K562 (cell line): ENCODE measurements at regions not wholly inside any gene's neighbourhood (a gene's known extent, or its start where the extent isn't known, plus 50 kb on each side); places are given as distances from the start of the nearest gene placed in this dataset.

Experiments used
- BACH1 ChIP-seq: fragments of 200-800 bp; sonication (Bioruptor generic); IDR thresholded peaks from 2 replicates; pipeline ENCODE4 v1.6.1; 2016; ENCODE audit warnings: missing genetic modification characterization, missing compliant biosample characterization
- CREB1 ChIP-seq, 2 experiments: sonication (generic) in 1 of 2; formaldehyde crosslinking in 1 of 2; IDR thresholded peaks; 2 replicates each; pipeline versions ENCODE4 v1.6.1 to v1.8.0; 2012 to 2022; ENCODE audit warnings: inconsistent platforms in 1 of 2, mild to moderate bottlenecking in 1 of 2, missing genetic modification reagents in 1 of 2, moderate library complexity in 1 of 2
- CXXC5 ChIP-seq: fragments of 250-450 bp; sonication (Bioruptor Pico); IDR thresholded peaks from 2 replicates; pipeline ENCODE4 v1.8.0; 2022; ENCODE audit warnings: inconsistent platforms, mild to moderate bottlenecking, moderate library complexity
- EHMT2 ChIP-seq: fragments of 450-650 bp; IDR thresholded peaks from 2 replicates; pipeline ENCODE4 v1.6.1; 2018; ENCODE audit warnings: antibody characterized with exemption
- FOXM1 ChIP-seq, 2 experiments: fragments of 450-650 bp in 1 of 2; sonication (generic) in 1 of 2; formaldehyde crosslinking in 1 of 2; IDR thresholded peaks; 2 replicates each; pipeline versions ENCODE4 v1.6.1 to v1.9.0; 2017 to 2022; ENCODE audit warnings: low read depth in 2 of 2, mild to moderate bottlenecking in 2 of 2, missing genetic modification reagents in 1 of 2, moderate library complexity in 1 of 2
- JUNB ChIP-seq: fragments of 450-650 bp; formaldehyde crosslinking; conservative IDR thresholded peaks from 2 replicates; pipeline ENCODE4 v1.4.0; 2020; ENCODE audit warnings: mild to moderate bottlenecking
- MTF1 ChIP-seq: fragments of 250-450 bp; sonication (Bioruptor Pico); IDR thresholded peaks from 2 replicates; pipeline ENCODE4 v1.9.0; 2021; ENCODE audit warnings: moderate library complexity, mild to moderate bottlenecking, inconsistent platforms, borderline replicate concordance
- ZNF644 ChIP-seq: fragments of 200-800 bp; sonication (Bioruptor generic); IDR thresholded peaks from 2 replicates; pipeline ENCODE4 v1.6.1; 2016; ENCODE audit warnings: low read depth, missing genetic modification characterization, missing compliant biosample characterization
- TF ChIP-seq, protein P1 (sequence below), 3 experiments: IDR thresholded peaks in 2 of 3; conservative IDR thresholded peaks in 1 of 3; 2 replicates each; pipeline ENCODE4 v1.5.1; 2011 to 2012; ENCODE audit warnings: low read length in 3 of 3, mild to moderate bottlenecking in 3 of 3, control low read depth in 2 of 3, improper control_type of control experiment in 1 of 3, inconsistent platforms in 1 of 3, low read depth in 1 of 3, mixed read lengths in 1 of 3, moderate library complexity in 1 of 3; ENCODE audit not compliant: insufficient read depth in 2 of 3
- TF ChIP-seq, protein P2 (sequence below): fragments of 250-450 bp; sonication (Bioruptor Pico); IDR thresholded peaks from 2 replicates; pipeline ENCODE4 v1.8.0; 2021; ENCODE audit warnings: moderate library complexity, mild to moderate bottlenecking, inconsistent platforms
- TF ChIP-seq, protein P3 (sequence below), 2 experiments: fragments of 450-650 bp; formaldehyde crosslinking in 1 of 2; IDR thresholded peaks; 2 replicates each; pipeline versions ENCODE4 v1.4.0 to v1.6.1; 2014 to 2020; ENCODE audit warnings: mild to moderate bottlenecking in 2 of 2, borderline replicate concordance in 1 of 2, low read depth in 1 of 2

DNA sequence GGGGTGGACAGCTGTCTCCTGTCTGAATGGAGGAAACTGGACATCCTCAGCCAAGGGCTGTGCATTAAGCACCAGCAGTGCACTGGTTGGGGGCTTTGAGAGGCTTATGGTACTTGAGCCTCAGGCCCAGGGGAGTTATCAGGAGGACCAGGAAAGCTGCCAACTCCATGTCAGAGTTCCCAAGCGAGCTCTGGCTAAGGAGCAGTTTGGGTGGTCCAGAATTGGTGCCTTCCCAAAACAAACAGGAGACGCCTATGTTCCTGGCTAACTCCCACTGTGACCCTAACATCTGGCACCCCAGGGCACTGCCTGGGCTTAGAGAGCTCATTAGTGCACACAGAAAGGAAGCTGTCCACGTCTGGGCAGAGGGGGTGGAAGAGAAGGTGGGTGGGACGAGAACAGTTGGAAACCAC lies 408.6 kb upstream of the NPVF start:
- TF ChIP-seq, protein P1, sequence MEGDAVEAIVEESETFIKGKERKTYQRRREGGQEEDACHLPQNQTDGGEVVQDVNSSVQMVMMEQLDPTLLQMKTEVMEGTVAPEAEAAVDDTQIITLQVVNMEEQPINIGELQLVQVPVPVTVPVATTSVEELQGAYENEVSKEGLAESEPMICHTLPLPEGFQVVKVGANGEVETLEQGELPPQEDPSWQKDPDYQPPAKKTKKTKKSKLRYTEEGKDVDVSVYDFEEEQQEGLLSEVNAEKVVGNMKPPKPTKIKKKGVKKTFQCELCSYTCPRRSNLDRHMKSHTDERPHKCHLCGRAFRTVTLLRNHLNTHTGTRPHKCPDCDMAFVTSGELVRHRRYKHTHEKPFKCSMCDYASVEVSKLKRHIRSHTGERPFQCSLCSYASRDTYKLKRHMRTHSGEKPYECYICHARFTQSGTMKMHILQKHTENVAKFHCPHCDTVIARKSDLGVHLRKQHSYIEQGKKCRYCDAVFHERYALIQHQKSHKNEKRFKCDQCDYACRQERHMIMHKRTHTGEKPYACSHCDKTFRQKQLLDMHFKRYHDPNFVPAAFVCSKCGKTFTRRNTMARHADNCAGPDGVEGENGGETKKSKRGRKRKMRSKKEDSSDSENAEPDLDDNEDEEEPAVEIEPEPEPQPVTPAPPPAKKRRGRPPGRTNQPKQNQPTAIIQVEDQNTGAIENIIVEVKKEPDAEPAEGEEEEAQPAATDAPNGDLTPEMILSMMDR (IDR thresholded peaks at IDR 0.05 in 2 of 3, conservative IDR thresholded peaks at IDR 0.05 in 1 of 3; ENCODE audit: insufficient read depth in 2 of 3, low read depth in 1 of 3, low read length in 3 of 3): no peak
- no peak for TF ChIP-seq BACH1 (tag)
- TF ChIP-seq CXXC5 (CRISPR knock-in tag): no peak
- TF ChIP-seq, protein P2, sequence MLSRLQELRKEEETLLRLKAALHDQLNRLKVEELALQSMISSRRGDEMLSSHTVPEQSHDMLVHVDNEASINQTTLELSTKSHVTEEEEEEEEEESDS: no peak
- no peak for TF ChIP-seq FOXM1 (IDR thresholded peaks at IDR 0.05; ENCODE audit: low read depth)
- TF ChIP-seq FOXM1 (CRISPR knock-in tag; IDR thresholded peaks at IDR 0.05; ENCODE audit: low read depth): no peak
- TF ChIP-seq MTF1 (CRISPR knock-in tag): no peak
- TF ChIP-seq, protein P3, sequence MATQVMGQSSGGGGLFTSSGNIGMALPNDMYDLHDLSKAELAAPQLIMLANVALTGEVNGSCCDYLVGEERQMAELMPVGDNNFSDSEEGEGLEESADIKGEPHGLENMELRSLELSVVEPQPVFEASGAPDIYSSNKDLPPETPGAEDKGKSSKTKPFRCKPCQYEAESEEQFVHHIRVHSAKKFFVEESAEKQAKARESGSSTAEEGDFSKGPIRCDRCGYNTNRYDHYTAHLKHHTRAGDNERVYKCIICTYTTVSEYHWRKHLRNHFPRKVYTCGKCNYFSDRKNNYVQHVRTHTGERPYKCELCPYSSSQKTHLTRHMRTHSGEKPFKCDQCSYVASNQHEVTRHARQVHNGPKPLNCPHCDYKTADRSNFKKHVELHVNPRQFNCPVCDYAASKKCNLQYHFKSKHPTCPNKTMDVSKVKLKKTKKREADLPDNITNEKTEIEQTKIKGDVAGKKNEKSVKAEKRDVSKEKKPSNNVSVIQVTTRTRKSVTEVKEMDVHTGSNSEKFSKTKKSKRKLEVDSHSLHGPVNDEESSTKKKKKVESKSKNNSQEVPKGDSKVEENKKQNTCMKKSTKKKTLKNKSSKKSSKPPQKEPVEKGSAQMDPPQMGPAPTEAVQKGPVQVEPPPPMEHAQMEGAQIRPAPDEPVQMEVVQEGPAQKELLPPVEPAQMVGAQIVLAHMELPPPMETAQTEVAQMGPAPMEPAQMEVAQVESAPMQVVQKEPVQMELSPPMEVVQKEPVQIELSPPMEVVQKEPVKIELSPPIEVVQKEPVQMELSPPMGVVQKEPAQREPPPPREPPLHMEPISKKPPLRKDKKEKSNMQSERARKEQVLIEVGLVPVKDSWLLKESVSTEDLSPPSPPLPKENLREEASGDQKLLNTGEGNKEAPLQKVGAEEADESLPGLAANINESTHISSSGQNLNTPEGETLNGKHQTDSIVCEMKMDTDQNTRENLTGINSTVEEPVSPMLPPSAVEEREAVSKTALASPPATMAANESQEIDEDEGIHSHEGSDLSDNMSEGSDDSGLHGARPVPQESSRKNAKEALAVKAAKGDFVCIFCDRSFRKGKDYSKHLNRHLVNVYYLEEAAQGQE (IDR thresholded peaks at IDR 0.05; ENCODE audit: borderline replicate concordance): no peak
- TF ChIP-seq, protein P3 (CRISPR knock-in tag; IDR thresholded peaks at IDR 0.05; ENCODE audit: low read depth): no peak
- no peak for TF ChIP-seq ZNF644 (tag)
- TF ChIP-seq JUNB (CRISPR knock-in tag): no peak
- TF ChIP-seq CREB1 (IDR thresholded peaks at IDR 0.05): no peak
- no peak for TF ChIP-seq CREB1 (CRISPR knock-in tag; IDR thresholded peaks at IDR 0.05)
- no peak for TF ChIP-seq EHMT2
